GM19023 (cell line): ENCODE measurements at regions not wholly inside any gene's neighbourhood (a gene's known extent, or its start where the extent isn't known, plus 50 kb on each side); places are given as distances from the start of the nearest gene placed in this dataset.

Source experiments
- ATAC-seq: cut with Tn5 transposase; IDR thresholded peaks from one replicate; pipeline ENCODE4 v1.9.1; 2021; ENCODE audit warnings: mild to moderate bottlenecking, moderate library complexity; ENCODE audit not compliant: unreplicated experiment

DNA sequence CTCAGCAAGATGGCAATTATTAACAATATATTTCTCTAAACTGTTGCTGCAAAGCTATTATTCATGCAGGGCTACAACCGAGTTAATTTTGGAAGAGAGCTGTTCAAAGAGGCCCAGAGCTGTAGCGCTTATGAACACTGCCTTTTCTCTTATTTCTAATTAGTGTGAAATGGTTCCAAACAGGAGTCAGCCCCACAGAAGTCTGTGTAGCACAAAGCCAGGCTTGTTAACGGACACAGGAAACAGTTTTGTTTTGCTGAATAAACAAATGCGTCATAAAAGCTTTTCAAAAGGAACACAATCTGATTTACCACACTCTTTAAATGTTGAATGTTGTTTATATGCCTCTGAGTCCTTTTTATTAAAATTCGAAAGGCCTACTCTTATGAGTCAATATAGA lies 396.5 kb downstream of the ANXA1 start:
- ATAC-seq: no peak

GRCh38 chr9:73549991-73550390 lies 398.3 kb downstream of the ANXA1 start:
- ATAC-seq: no peak

DNA sequence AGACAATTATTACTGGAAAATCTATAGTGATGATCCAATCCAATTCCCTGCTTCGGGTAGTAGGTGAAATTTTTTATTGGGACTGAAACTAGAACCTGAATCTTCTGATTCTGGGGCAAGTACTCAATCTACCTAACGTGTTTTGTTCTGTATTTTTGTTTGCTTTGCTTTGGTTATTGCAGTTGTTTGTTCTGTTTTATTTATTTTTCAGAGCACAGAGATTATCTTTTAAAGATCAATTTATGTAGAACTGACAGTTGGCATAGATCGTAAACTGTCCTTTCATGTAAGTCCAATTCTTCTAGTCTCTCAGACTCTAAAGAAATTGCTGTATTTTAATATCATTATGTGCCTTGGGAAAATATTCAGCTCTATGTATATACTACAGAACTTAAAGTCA lies 401.6 kb downstream of the ANXA1 start:
- no peak for ATAC-seq

DNA sequence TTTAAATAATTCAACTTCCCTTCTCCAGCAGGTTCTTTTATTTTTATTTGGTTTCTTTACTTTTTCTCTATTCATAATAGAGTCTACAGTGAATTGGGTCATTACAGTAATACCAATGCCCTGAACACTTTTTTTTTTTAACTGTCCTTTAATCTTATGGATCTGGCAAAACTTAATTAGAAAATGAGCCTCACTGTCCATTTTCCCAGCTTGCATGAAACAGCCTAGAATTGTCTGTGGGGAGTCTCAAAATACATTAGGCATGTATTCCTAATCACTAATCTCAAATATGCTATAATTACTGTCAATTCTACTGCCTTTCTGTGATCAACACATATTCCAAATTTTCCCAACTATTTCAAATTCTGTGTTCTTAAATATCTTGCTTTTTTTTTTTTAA lies 406.8 kb downstream of the ANXA1 start:
- no peak for ATAC-seq

DNA sequence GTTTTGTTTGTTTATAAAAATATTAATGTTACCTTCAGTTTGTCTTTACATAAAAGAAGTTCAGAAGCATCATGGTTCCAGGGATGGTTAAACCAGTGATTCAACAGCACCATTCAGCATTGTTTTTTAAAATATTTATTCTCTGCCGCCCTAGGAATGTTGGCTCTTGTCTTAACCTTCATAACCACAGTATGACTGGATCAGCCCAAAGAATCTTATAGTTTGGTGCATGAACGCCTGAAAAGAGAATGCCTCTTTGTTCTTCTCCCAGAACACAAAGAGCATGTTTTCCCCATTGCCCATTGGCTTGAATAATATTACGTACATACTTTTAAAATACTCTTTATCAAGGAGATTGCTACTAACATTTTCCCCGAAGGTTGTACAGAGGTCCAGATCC lies 413.4 kb downstream of the ANXA1 start:
- no peak for ATAC-seq

DNA sequence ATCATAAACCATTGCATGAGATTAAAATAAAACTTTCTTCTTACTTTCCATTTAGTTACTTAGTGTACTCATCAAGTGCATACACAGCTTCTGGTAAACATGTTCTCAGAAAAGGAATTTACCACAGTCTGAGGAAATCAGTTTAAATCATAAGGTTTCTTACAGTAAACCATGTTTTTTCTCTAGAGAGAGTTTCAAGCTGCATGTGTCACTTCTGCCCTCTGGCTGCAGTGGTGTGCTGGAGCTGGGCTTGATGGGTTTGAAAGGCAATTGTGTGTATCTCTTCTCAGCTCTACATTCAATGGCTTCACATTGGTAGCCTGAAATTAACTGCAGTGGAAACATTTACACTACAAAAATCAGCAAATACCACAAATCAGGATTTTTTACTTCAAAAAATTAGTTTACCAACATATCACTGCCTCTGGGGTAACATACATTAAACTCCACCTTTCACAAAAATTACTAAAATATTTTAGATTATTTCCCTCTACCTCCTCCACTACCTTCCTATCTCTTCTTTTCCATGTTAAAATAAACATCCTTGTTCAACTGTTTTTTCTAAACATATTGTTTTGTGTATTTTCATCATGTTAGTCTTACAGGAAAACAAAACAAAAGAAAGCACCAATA lies 414.3 kb downstream of the ANXA1 start:
- no peak for ATAC-seq

DNA sequence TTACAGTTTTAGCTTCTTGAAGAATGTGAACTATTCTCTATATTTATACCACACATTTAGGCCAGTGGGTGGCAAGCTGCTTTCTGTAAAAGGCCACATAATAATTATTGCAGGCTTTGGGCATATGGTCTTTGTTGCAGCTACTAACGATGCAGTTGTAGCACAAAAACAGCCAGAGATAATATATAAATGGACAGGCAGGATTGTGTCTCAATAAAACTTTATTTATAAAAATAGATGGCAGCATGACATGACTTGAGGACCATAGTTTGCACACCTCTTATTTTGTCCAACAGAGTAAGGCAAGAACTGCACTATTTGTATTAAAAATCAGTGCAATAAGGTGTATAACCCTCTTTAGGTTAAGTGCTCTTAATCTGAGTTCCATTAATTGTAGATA lies 415.0 kb downstream of the ANXA1 start:
- no peak for ATAC-seq

GRCh38 chr9:73573235-73573634 lies 421.6 kb downstream of the ANXA1 start:
- ATAC-seq: no peak

DNA sequence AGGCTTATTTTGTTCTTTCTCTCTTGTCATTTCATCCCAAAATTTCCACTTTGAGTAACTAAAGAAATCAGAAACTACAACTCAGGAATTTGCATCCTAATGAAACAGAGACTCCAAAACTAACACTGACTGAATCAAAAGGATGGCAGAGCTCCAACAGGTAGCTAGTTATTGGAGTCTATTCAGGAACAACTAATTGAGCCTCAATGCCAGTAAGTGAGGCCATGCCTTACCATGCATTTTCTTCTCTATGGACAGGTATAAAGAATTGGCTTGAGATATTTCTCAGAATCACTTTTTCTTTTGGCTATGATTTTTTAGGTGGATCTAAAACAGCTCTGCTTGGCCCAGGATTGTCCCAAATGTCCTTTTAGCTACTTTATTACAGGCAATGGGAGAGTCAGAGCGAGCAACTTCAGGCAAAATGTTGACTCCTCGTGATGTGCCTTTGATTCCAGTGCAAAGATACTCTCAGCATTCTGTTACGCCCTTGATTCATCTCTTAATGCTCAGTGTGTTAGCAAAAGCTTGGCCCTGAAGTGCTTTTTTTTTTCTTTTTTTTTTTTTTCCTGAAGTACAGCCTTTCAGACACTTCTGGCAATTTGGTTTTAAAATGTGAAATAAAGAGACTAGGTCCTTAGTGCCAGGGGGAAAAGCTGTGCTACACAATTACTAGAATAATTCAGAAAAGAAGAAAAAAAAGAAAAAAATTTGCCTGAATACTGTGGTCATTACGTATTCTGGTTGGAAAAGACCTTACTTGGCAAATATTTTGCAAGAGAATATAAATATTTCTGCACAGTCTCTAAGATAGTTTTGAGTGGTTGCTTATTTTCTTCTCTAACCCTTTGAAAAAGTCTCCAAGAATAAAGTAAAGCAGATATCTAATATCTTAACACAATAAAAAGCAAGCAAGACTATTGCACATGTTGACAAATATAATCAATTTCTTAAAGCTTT lies 423.7 kb downstream of the ANXA1 start:
- no peak for ATAC-seq

DNA sequence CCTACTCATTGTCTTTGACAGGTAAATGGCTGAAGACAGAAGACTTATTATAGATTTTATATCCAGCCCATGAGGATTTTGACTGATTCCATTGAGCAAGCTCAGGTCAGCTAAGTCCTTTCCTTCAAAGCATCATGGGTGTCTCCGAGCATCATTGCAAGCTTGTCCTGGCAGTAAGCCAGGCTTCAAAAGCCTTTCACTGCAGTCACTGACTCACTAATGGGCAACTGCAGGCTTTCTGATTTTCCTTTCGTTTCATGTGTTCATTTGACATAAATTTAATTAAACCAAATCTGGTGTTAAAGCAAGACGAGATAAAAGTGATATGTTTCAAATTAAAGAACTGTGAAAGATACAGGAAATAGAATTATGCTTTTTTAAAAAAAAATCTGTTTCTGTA lies 426.2 kb downstream of the ANXA1 start:
- no peak for ATAC-seq

GRCh38 chr9:73579823-73580222 lies 428.2 kb downstream of the ANXA1 start:
- no peak for ATAC-seq

DNA sequence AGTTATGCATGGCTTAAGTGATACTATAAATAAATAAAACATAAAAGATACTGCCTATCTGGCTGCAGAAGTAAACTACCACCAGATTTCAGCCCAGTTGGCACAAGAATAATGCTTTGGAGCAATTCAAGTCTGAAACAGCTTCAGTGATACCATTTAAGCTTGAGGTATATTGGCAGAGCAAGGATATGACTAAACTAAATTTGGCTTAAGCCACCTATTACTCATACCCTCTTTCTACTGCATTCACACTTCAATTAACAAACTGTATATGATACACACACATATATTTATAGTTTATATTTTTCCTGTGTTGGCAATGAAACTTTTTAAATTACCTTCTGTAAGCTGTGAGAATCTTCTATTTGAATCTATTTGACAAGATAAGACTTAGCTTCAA lies 431.9 kb downstream of the ANXA1 start:
- no peak for ATAC-seq

- ATAC-seq: no peak
These were observed 443.4 kb downstream of the ANXA1 start for GRCh38 chr9:73595036-73595545.

DNA sequence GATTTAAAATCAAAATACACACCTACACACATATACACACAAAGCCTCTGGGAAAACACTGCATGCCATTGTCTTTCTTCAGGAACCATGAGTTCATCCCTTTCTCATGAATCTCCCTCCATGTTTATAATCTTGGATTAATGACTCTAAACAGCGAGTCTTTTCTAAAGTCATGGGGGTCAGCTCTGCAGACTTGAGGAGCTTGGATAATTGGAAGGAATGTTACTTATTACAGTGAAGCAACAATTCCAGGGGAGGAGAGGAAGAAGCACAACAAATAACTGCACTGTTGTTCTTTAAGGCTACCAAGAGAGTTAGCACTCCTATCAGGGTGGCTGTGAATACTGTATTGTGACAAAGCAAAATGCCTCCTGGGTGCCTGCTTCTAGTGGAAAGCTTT lies 444.7 kb downstream of the ANXA1 start:
- ATAC-seq: no peak

GRCh38 chr9:73597039-73597438 lies 445.4 kb downstream of the ANXA1 start:
- no peak for ATAC-seq

- no peak for ATAC-seq
These were observed 446.1 kb downstream of the ANXA1 start for GRCh38 chr9:73597771-73598170.

- ATAC-seq: no peak
These were observed 457.7 kb downstream of the ANXA1 start for GRCh38 chr9:73609381-73609780.

GRCh38 chr9:73611032-73611431 lies 459.4 kb downstream of the ANXA1 start:
- no peak for ATAC-seq

DNA sequence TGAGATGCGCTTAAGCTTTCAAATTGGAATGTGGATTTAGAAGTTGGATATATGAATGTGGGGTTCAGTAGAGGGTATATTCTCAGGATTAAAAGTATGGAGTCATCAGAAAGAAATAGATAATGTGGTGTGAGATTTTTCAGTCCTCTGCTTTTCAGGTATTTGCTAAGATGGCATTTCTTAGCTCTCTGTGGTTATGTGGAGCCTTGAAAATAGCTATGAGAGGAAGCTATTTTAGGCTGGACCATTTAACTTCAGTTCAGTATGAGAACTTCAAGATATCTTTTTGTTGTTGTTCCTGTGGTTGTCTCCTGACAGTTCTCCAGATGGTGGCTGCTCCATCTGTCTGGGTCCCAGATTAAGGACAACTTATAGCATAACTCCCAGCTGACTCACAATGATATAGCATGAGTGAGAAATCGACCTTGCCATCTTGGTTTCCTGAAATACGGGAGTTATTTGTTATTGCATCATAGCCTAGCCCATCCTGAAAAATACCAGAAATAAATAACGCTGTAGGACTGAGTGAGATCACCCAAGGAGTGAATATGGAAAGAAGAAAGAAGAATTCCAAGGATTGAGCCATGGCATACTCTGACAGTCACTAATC lies 461.5 kb downstream of the ANXA1 start:
- ATAC-seq: no peak

GRCh38 chr9:73615557-73615956 lies 463.9 kb downstream of the ANXA1 start:
- ATAC-seq: no peak

DNA sequence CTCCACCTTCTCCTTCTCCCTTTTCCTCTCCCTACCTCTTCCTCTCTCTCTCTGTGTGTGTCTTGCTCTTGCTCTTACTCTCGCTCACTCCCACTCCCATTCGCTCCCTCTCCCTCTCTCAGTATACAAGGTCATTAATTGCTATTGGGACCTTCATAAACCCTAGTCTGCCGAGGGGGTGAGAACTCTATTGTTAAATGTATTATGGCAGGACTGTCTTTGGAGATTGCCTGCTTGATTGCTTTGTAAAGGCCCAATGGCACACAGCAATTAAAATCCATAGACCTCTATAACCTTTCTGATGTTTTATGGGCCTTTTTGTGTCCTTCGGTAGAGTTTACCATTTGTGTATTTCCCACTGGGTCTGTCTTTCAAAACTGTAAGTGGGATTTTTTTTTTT lies 465.9 kb downstream of the ANXA1 start:
- no peak for ATAC-seq

- peak; percentile 60 for ATAC-seq
These were observed 489.3 kb downstream of the ANXA1 start for GRCh38 chr9:73640971-73641370.
